Fibroblast of gingiva (primary cell): ENCODE measurements at regions not wholly inside any gene's neighbourhood (a gene's known extent, or its start where the extent isn't known, plus 50 kb on each side); places are given as distances from the start of the nearest gene placed in this dataset.

ENCODE experiments used
- DNase-seq: peaks from one replicate; pipeline ENCODE4 v3.0.0-alpha.2; 2011; ENCODE audit warnings: low read depth

DNA sequence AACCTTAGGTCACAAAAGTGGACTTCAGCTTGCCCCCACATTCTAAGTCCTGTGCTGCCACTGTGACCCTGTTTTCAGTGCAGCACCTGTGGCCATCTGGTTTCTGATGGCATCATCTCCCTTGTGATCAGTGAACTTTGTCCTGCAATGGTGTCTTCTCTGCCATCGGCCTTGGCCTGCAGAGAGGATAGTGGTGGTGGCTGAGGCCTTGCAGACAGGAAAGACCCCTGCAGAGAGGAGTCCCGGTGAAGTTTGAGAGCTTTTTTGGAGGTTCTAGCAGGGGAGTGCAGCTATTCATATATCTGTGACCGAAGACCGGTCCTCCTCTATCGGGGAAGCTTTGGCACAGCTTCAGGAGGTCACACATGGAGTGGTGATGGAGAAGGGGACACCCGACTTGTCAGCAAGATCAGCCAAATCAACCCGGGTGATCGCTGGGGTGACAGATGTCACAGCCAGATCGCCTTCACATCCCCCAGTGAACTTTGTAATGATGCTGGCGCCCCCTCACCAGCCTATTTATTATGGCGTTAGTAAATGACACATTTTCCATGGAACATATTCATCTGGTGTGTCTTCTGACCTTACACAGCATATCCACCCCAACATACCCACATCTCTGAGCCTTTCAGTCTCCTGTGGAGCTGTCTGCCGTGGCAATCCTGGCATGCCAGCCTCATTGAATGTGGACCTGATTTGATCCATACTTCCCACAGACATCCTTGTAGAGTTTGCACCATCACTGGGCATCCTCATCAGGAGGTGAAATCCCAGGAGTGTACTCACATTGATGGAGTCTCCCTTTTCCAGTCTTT, 136.1 kb downstream of the PAPOLA start:
- DNase-seq, result no peak

DNA sequence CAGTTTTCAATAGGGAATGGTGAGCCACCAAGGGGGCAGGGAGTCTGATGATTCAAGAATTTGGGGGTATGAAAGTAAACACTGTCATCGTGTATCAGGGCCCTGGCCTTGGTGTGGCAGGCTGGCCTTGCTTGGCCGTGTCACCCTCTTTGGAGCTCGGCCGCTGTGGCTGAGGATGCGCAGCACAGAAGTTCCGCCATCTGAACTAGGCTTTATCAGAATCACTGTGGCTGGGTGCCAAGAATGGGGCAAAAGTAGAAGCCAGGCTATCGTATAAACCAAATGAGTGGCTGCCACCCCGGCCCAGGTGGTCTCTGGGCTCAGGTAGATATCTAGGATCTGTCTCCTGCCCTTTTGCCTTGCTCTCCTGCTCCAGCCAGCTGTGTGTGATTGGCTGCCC, 137.4 kb downstream of the PAPOLA start:
- no peak for DNase-seq

DNA sequence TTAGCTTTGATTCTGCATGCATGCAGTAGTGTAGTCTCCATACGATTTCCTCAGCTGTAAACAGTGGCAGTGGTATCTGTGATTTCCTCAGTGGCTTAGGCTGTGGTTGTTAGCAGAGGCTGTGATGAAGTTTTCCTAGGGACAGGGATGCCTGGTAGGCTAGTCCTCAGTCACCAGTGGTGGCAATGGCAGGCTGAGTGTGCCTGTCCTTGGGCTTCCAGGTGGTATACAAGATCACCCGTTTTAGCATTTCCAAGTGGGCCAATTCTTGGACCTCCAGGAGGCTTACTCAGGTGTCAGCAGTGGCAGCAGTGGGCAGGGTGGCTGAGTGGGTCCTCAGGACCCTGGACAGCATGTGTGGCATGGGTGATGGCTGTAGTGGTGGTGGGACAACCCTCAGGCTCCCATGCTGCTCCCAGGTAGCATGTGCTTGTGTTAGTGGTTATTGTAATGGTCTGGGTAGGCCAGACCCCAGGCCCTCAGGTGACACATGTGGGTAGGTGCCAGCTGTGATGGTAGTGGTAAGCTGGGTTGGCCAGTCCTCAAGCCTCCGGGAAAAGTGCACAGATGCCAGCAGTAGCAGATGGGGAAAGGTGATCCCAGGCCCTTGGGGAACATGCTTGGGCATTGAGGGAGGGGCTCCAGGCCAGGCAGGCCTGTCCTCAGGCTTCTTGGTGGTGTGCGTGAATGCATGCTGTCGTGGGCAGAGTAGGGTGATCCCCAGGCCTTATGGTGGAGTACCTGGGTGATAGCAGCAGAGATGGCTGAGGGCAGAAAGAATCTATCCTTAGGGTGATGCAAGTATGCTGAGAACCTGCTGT, 146.5 kb downstream of the PAPOLA start:
- no peak for DNase-seq

- no peak for DNase-seq
These were observed 147.1 kb downstream of the PAPOLA start for GRCh38 chr14:96649327-96649601.

- no peak for DNase-seq
These were observed 143.6 kb upstream of the VRK1 start for GRCh38 chr14:96653597-96653996.

- no peak for DNase-seq
These were observed 138.6 kb upstream of the VRK1 start for GRCh38 chr14:96658611-96659010.

GRCh38 chr14:96660123-96660522, 137.1 kb upstream of the VRK1 start:
- DNase-seq, result no peak

DNA sequence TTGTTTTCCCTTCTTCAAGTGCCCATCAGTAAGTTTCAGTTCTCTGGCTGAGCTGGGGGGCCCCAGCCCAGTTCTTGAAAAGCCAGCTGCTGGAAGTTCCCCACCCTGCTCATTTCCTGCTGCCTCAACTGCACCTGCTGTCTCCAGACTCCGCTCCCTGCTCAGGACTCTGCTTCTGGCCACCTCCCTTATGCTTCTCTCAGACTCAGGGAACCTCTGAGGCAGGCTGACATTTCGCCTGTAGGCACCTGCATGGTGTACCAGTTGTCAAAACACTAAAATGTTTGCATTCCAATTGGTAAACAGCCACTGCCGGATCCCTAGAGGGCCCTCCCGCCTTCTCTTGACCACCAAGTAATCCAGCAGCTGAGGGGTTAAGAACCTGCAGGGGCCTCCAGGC, 136.5 kb upstream of the VRK1 start:
- no peak for DNase-seq

GRCh38 chr14:96661244-96661969, 135.8 kb upstream of the VRK1 start:
- DNase-seq, result no peak

DNA sequence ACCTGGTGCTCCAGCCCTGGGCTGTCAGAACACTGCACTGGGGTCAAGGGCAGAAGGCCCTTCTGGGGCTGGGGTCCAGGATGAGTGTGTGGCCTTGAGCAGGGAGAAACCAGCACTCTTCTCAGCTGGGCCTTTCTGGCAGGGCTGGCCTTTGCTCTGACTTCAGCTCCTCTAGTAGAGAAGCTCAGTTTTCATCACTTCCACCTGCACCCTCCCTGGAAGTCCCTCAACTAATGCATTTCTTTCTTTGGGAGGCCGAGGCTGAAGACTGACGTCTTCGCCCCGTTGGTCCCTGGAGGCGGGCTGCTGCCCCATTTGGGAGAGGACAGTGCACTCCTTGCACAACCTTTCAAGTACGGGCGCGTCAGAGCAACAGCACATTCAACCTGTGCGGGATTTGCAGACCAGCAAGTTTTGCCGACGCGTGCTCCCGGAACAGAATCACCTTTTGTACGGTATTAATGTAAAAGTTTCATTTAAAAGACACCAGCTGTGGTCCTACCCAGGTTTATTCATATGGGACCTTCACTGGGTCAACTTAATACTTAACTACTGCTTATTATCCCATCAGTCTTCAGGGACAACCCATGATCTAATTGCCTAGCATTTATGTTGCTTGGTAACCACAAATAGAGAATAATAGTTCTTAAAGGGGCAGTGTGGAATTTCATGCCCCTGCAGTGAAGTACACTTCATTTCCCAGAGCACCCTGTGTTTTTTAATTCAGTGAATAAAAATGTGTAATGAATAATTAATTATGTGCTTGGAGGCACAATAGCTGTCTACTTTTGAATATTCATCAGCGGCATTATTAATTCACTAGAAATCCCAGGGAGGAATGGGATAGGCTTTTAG, 134.8 kb upstream of the VRK1 start:
- DNase-seq, result no peak

DNA sequence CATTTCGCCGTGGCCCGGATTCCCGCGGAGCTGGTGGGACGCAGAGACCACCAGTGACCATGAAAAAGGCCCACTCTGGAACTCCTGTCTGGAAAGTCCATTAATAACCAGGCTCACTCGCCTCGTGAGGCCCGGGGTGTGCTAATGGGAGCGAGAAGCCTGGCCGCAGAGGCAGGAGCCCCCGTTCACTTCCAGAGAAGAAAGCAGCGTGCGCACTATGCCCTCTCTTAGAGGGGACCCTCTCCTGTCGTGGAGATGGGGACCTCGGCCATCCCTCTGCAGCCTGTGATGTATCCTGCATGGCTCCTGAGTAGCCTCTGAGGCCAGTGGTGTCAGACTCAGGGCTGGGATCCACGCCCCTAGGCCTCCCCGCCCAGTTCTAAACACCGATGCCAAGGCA, 134.1 kb upstream of the VRK1 start:
- no peak for DNase-seq

GRCh38 chr14:96663491-96664067, 133.6 kb upstream of the VRK1 start:
- no peak for DNase-seq

DNA sequence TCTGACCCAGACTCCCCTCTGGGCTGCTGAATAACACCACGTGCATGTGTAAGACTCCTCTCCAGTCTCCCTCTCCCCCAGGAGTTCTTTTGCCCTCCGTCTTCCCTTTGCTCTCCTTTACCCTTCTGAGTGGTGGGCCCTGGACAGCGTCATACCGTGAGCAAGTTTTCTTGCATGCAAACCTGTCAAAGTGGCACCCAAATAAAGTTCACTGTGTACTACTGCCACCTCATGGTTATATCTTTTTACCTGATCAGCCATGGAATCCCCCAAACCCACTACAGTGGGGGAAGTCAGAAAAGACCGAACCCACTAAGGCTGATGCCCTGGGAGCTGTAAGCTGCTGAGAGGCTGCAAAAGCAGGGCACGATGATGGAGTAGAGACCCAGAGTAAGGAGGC, 131.1 kb upstream of the VRK1 start:
- no peak for DNase-seq

DNA sequence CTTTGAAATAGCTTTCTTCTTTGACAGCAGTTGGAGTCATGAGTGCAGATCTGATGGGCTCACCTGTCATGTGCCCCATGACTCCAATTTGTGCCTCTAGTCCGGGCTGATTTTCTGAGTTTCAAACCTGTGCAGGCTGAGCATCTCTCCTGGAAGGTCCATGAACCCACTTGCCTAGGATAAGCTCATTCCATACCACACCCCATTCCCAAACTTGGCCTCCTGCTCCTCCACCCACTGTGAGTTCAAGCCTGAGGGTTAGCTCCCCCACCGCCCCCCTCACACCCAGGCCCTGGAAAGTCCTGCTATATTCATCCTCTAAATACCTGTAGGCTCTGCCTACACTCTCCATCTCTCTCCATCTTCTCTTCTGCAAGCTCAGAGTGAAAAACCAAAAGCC, 126.8 kb upstream of the VRK1 start:
- DNase-seq, result no peak

GRCh38 chr14:96671218-96671617, 126.0 kb upstream of the VRK1 start:
- no peak for DNase-seq

DNA sequence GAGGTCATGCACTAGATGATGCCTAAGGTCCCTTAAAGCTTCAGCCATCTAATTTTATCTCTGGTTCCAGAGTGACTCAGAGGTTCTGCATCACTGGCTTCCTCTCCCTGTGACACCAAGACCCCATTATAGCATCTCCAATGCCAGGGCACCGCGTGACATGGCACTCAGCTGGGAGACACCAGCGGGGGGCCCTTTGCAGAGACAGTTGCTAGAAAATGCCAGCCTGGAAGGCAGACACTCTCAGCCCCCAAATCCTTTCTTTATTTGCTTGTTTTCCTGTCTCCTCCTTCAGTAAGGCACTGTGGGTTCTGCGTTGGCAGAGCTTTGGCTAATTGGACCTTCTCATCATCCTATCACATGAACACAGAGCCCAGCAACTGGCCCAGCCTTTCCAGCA, 123.5 kb upstream of the VRK1 start:
- DNase-seq, result no peak

GRCh38 chr14:96674121-96674520, 123.1 kb upstream of the VRK1 start:
- DNase-seq, result no peak

DNA sequence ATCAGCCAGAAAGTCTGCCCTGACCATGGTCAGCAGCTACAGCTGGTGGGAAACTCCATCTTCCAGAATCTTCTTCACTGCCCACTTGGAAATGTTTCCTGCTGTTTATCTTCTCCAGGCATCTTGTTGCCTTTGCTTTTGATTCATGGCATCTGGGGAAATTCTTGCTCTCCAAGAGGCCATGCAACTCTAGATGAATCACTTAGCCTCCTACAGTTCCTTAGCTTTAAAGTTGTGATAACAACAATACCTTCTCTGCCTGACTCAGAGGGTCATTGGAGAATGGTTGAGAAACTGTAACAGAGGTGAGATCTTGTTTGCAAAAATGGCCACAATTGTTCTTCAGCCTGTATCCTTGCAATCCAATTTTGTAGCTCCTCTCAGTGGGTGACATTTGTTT, 121.0 kb upstream of the VRK1 start:
- DNase-seq, result no peak

DNA sequence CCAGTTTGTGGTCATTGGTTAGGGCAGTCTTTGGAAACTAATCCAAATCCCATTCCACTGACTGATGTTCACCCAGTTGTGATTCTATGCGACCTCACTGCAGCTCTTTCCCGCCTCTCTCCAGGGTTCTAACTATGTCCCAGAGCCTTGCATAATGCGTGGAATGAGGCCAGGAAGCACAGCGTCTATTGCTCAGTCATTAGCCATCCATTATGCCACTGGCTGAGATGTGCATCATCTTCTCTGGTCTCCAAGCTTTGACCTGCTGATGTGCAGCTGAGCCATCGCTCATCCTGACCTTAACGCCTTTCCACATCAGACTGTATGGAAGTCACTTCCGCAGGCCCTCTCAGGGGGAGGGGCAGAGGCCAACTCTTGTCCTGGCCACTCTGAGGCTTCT, 115.4 kb upstream of the VRK1 start:
- no peak for DNase-seq

DNA sequence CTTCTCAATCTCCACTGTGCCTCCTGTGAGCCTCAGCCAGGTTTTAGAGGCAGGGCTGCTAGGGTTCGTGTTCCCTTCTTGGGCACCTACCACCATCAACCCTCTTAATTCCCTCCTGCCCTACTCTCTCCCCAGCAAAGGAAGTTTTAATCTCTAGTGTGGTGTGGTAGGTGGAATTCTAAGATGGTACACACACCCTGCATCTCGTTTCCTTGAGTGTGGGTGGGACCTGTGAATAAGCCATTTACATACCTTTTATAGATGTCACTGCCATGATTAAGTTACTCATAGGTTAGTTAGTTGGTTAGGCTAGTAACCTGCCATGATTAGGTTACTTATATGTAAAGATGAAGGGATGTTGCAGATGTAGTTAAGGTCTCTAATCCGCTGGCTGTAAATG, 114.8 kb upstream of the VRK1 start:
- DNase-seq, result no peak

DNA sequence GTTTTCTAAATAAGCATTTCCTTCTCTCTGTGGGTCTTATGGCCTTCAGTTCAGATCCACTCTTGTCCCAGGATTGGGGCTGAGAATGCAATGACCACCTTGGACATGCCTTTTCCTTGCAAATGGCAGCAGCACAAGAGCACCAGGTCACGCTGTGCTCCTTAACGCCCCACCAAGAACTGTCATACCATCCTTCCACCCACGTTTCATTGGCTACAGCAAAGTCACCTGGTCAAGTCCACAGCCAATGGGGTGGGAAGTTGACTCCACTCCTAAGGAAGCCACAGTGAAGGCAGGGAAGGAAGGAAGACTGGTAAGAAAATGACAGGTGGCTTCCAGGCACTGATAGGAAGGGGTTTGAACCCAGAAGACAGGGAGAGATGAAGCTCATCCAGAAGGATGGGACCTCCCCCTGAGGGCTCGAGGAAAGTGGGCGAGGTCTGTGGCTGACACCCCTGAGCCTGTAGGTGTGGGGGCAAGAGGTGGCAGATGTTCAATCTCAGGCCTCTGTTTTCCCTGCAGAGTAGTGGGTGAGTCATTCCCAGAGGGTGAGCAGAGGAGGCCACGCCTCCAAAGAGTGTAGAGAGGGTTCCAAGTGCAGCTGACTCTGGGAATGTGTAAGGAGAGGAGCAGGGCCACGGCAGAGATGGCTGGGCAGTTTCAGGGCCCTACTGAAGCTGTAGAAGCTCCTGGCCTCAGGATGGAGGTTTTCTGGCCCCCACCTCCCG, 113.5 kb upstream of the VRK1 start:
- no peak for DNase-seq
